ENCODE measurements at regions not wholly inside any gene's neighbourhood (a gene's known extent, or its start where the extent isn't known, plus 50 kb on each side); places are given as distances from the start of the nearest gene placed in this dataset.

DNA sequence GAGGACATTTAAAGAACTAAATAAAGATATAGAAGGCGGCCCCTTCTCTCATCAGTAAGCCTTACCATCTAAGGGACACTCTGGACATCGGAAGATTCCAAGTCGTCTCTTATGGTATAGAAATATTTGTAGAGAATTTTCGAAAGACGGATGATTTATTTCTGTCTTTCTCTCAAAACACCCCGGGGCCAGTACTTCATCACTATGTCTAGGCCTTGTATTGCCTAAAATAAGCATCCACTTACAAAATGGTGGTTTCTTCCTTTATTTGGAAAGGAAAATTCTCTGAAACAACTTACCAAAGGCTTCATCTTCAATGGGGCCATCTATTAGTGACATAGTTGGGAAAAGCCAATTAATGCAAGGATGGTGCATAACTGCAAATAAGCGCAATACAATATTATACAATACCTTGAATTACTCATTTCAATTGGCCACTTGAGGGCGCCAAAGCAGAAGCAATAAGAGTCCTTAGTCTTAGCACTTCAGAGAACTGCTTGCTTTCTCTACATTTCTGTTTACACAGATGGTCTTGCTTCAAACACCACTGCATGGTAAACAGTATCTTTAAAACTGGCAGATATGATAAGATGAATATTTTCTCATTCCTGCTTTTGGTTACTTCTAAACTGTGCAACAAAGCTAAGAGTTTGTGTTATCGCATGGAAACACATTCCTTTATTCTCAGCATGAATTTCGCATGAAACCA is 113.2 kb downstream of the VIP start:
- TF ChIP-seq CTCF (IDR thresholded peaks at IDR 0.05; ENCODE audit: insufficient read depth, low read length), result peak; percentile 64
- peak; percentile 86 for DNase-seq (ENCODE audit: low read depth)
- no peak overlapping the region for H3K4me3 ChIP-seq (ENCODE audit: low read depth, low read length)

DNA sequence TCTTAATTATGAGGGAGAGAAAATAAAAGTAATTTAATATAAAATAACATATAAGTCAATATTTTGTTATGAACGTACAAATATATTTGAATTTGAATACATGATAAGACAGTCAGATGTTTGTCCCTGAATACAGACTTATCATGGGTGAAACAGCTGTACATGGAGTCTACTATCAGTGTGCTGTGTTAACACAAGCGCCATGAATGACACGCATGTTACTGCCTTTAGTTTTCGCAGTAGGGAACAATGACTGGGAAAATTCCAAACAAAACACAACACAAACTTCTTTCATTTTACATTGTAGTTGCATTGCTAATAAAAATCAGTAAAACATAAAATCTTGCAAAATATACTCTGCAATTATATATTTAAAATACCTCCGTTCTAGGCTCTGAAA is 108.6 kb downstream of the FBXO5 start:
- H3K4me3 ChIP-seq (ENCODE audit: low read depth, low read length), result no peak overlapping the region
- DNase-seq (ENCODE audit: low read depth), result no peak
- TF ChIP-seq CTCF (IDR thresholded peaks at IDR 0.05; ENCODE audit: insufficient read depth, low read length), result no peak

DNA sequence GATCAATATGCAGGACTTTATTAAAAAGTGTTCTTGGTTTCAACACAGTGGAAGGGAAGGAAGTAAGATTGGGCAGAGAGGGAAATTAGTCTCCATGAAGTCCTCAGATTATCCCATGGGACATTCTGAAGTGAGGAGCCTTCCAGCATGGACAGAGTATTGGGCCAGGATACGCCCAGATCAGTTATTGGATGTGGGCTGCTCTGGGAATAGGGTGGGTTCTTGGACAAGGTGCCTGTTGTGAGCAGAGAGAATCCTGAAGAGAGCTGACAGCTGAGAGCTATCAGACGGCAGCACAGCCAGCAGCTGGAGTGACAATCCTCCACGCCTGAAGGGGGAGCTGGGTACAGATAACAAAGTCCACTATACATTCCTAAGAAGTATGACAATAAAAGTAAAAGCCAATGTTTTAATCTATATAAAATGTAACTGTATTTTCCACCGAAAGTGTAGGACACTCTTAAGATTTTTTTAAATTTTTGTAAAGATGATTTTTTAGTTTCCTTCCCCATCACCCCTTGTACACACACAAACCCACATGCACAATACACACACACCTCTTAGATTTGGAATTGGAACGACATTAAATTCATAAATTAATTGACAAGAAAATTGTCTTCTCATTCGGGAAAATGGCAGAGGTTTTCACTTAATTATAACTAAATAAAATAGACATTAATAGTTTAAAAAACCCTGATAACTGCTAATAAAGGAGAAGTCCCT is 107.8 kb downstream of the FBXO5 start:
- H3K4me3 ChIP-seq (ENCODE audit: low read depth, low read length), result no peak overlapping the region
- TF ChIP-seq CTCF (IDR thresholded peaks at IDR 0.05; ENCODE audit: insufficient read depth, low read length), result no peak
- DNase-seq (ENCODE audit: low read depth), result no peak

GRCh38 chr6:152879681-152880080 is 103.2 kb downstream of the FBXO5 start:
- H3K4me3 ChIP-seq (ENCODE audit: low read depth, low read length), result no peak overlapping the region
- no peak for TF ChIP-seq CTCF (IDR thresholded peaks at IDR 0.05; ENCODE audit: insufficient read depth, low read length)
- no peak for DNase-seq (ENCODE audit: low read depth)

DNA sequence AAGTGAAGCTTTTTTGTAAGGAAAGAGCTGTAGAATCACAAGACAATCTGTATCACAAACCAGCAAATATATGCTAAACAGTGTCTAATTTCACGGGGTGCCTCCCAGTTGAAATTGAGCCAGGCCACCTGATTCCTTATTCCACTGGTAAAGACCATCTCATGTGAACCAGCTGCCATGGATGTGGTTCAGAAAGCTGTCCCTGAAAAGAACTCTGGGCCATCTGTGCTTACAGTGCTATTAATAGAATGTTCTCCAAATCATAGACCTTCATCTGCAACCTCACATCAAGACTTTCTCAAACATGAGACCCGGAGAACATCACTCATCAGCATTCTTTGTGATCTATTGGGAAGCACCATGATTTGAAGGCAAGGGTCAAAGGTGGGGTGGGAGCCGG is 89.7 kb downstream of the FBXO5 start:
- H3K4me3 ChIP-seq (ENCODE audit: low read depth, low read length), result no peak overlapping the region
- DNase-seq (ENCODE audit: low read depth), result no peak
- no peak for TF ChIP-seq CTCF (IDR thresholded peaks at IDR 0.05; ENCODE audit: insufficient read depth, low read length)

DNA sequence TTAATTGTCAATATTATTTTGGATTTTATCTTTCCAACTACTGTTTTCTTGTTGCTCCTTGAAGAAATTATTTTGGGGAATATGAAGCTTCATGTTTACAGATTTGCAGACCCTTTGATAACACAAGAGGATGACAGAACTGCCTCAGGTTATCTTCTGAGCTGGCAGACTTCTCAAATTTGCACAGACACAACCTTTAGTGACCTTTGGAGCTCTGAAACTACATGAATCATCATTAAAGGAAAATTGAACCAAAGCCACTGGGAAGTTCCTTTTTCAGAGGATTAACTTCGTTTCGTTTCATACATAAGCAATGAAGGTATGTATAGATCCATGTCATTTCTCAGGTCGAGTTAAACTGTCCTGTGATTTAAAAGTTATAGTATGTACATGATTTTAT is 85.9 kb downstream of the FBXO5 start:
- no peak overlapping the region for H3K4me3 ChIP-seq (ENCODE audit: low read depth, low read length)
- no peak for DNase-seq (ENCODE audit: low read depth)
- no peak for TF ChIP-seq CTCF (IDR thresholded peaks at IDR 0.05; ENCODE audit: insufficient read depth, low read length)

Measured in fibroblast of the aortic adventitia (primary cell).